ENCODE measurements at regions not wholly inside any gene's neighbourhood (a gene's known extent, or its start where the extent isn't known, plus 50 kb on each side); places are given as distances from the start of the nearest gene placed in this dataset.

- Histone ChIP-seq H3K36me3 (no peaks in the 10 kb centered on the region), H3K4me1 (no peaks in the 10 kb centered on the region), H3K9me3 (peaks cover 0 to 4% (median 0%) of the 10 kb centered on the region in 3 donors), H3K27ac (no peak overlapping the region), H3K4me3 (no peak overlapping the region), H3K27me3 (no peaks in the 10 kb centered on the region)
- intact Hi-C loops (cut with DNase I; ENCODE audit: low total_unique reads) = no loop called here
- TF ChIP-seq CTCF (IDR thresholded peaks at IDR 0.05) = no peak
- no peak for DNase-seq
Observed at GRCh38 chr13:57552437-57552836, 79.1 kb upstream of the PCDH17 start.

- H3K4me3 ChIP-seq = no peak overlapping the region
- H3K36me3 ChIP-seq = no peaks in the 10 kb centered on the region
- H3K27me3 ChIP-seq = no peaks in the 10 kb centered on the region
- no peak overlapping the region for H3K27ac ChIP-seq
- TF ChIP-seq CTCF (IDR thresholded peaks at IDR 0.05) = no peak
- no peaks in the 10 kb centered on the region for H3K4me1 ChIP-seq
- intact Hi-C loops (cut with DNase I; ENCODE audit: low total_unique reads) = no loop called here
- H3K9me3 ChIP-seq = peaks cover 0 to 4% (median 0%) of the 10 kb centered on the region in 3 donors
- no peak for DNase-seq
Observed at GRCh38 chr13:57553932-57554331, 77.6 kb upstream of the PCDH17 start.

- H3K27ac ChIP-seq = no peak overlapping the region
- peaks cover 0 to 4% (median 0%) of the 10 kb centered on the region in 3 donors for H3K9me3 ChIP-seq
- no peak for DNase-seq
- TF ChIP-seq CTCF (IDR thresholded peaks at IDR 0.05) = no peak
- no peaks in the 10 kb centered on the region for H3K36me3 ChIP-seq
- intact Hi-C loops (cut with DNase I; ENCODE audit: low total_unique reads) = no loop called here
- H3K4me1 ChIP-seq = no peaks in the 10 kb centered on the region
- no peaks in the 10 kb centered on the region for H3K27me3 ChIP-seq
- no peak overlapping the region for H3K4me3 ChIP-seq
Observed at GRCh38 chr13:57558051-57558467, 73.5 kb upstream of the PCDH17 start.

- Histone ChIP-seq H3K4me3 (no peak overlapping the region), H3K4me1 (no peaks in the 10 kb centered on the region), H3K27me3 (no peaks in the 10 kb centered on the region), H3K9me3 (no peaks in the 10 kb centered on the region), H3K27ac (no peak overlapping the region), H3K36me3 (no peaks in the 10 kb centered on the region)
- intact Hi-C loops (cut with DNase I; ENCODE audit: low total_unique reads) = no loop called here
- no peak for TF ChIP-seq CTCF (IDR thresholded peaks at IDR 0.05)
- no peak for DNase-seq
Observed at GRCh38 chr13:57568865-57569264, 62.7 kb upstream of the PCDH17 start.

GRCh38 chr13:57569986-57570385 lies 61.6 kb upstream of the PCDH17 start:
- DNase-seq = no peak
- Histone ChIP-seq H3K9me3 (no peaks in the 10 kb centered on the region), H3K36me3 (no peaks in the 10 kb centered on the region), H3K4me1 (no peaks in the 10 kb centered on the region), H3K27ac (no peak overlapping the region), H3K4me3 (no peak overlapping the region), H3K27me3 (no peaks in the 10 kb centered on the region)
- intact Hi-C loops (cut with DNase I; ENCODE audit: low total_unique reads) = no loop called here
- TF ChIP-seq CTCF (IDR thresholded peaks at IDR 0.05) = no peak

All from tibial artery (tissue), 4 donors.